ENCODE measurements at regions not wholly inside any gene's neighbourhood (a gene's known extent, or its start where the extent isn't known, plus 50 kb on each side); places are given as distances from the start of the nearest gene placed in this dataset.

GRCh38 chr3:150306906-150307305 is 101.2 kb upstream of the TSC22D2 start:
- no peak for TF ChIP-seq CTCF (conservative IDR thresholded peaks at IDR 0.05; ENCODE audit: low read depth, low read length)
- TF ChIP-seq EZH2 (IDR thresholded peaks at IDR 0.05; ENCODE audit: low read length, unreplicated experiment), result no peak
